GM21723 (cell line): ENCODE measurements at regions not wholly inside any gene's neighbourhood (a gene's known extent, or its start where the extent isn't known, plus 50 kb on each side); places are given as distances from the start of the nearest gene placed in this dataset.
A peak's percentile ranks its signal among the peaks of the same experiment; 100 is the strongest.
"Not testable (repeated sequence)": the region's sequence is repeated elsewhere in the genome, so short reads cannot be mapped to it uniquely, and the experiment has no call there.

Experiments
- ATAC-seq: cut with Tn5 transposase; IDR thresholded peaks from one replicate; pipeline ENCODE4 v1.9.1; 2021; ENCODE audit warnings: mild to moderate bottlenecking, moderate library complexity; ENCODE audit not compliant: unreplicated experiment

GRCh38 chr2:87424763-87425154, 323.1 kb upstream of the PLGLB2 start:
- not testable (repeated sequence) for ATAC-seq

GRCh38 chr2:87425191-87425590, 322.7 kb upstream of the PLGLB2 start:
- not testable (repeated sequence) for ATAC-seq

- not testable (repeated sequence) for ATAC-seq
Observed at GRCh38 chr2:87425717-87426116, 322.2 kb upstream of the PLGLB2 start.

GRCh38 chr2:87428452-87429130, 319.3 kb upstream of the PLGLB2 start:
- not testable (repeated sequence) for ATAC-seq

GRCh38 chr2:87429206-87429930, 318.5 kb upstream of the PLGLB2 start:
- not testable (repeated sequence) for ATAC-seq

- not testable (repeated sequence) for ATAC-seq
Observed at GRCh38 chr2:87429931-87430275, 318.0 kb upstream of the PLGLB2 start.

- ATAC-seq = not testable (repeated sequence)
Observed at GRCh38 chr2:87431051-87431450, 316.8 kb upstream of the PLGLB2 start.

- ATAC-seq = not testable (repeated sequence)
Observed at GRCh38 chr2:87432711-87433453, 315.0 kb upstream of the PLGLB2 start.

- not testable (repeated sequence) for ATAC-seq
Observed at GRCh38 chr2:87436007-87436406, 311.9 kb upstream of the PLGLB2 start.

- ATAC-seq = not testable (repeated sequence)
Observed at GRCh38 chr2:87437701-87438260, 310.1 kb upstream of the PLGLB2 start.

- not testable (repeated sequence) for ATAC-seq
Observed at GRCh38 chr2:87438780-87439454, 309.0 kb upstream of the PLGLB2 start.

GRCh38 chr2:87439617-87440204, 308.2 kb upstream of the PLGLB2 start:
- not testable (repeated sequence) for ATAC-seq

- ATAC-seq = not testable (repeated sequence)
Observed at GRCh38 chr2:87440650-87441049, 307.2 kb upstream of the PLGLB2 start.

- not testable (repeated sequence) for ATAC-seq
Observed at GRCh38 chr2:87441375-87441774, 306.5 kb upstream of the PLGLB2 start.

GRCh38 chr2:87442983-87443577, 304.8 kb upstream of the PLGLB2 start:
- peak; percentile 99 for ATAC-seq

GRCh38 chr2:87444951-87445350, 302.9 kb upstream of the PLGLB2 start:
- ATAC-seq = not testable (repeated sequence)

GRCh38 chr2:87445613-87446312, 302.1 kb upstream of the PLGLB2 start:
- ATAC-seq = not testable (repeated sequence)

- ATAC-seq = not testable (repeated sequence)
Observed at GRCh38 chr2:87446313-87446696, 301.6 kb upstream of the PLGLB2 start.

- not testable (repeated sequence) for ATAC-seq
Observed at GRCh38 chr2:87449462-87449980, 298.4 kb upstream of the PLGLB2 start.
